DMS 273 treated with DMSO at 0.1 percent for 48 hours (cell line): ENCODE measurements at regions not wholly inside any gene's neighbourhood (a gene's known extent, or its start where the extent isn't known, plus 50 kb on each side); places are given as distances from the start of the nearest gene placed in this dataset.
"Not testable (repeated sequence)": the region's sequence is repeated elsewhere in the genome, so short reads cannot be mapped to it uniquely, and the experiment has no call there.

ENCODE experiments used
- DNase-seq: peaks from one replicate; lab custom pipeline; 2025; lab: John Stamatoyannopoulos, UW

DNA sequence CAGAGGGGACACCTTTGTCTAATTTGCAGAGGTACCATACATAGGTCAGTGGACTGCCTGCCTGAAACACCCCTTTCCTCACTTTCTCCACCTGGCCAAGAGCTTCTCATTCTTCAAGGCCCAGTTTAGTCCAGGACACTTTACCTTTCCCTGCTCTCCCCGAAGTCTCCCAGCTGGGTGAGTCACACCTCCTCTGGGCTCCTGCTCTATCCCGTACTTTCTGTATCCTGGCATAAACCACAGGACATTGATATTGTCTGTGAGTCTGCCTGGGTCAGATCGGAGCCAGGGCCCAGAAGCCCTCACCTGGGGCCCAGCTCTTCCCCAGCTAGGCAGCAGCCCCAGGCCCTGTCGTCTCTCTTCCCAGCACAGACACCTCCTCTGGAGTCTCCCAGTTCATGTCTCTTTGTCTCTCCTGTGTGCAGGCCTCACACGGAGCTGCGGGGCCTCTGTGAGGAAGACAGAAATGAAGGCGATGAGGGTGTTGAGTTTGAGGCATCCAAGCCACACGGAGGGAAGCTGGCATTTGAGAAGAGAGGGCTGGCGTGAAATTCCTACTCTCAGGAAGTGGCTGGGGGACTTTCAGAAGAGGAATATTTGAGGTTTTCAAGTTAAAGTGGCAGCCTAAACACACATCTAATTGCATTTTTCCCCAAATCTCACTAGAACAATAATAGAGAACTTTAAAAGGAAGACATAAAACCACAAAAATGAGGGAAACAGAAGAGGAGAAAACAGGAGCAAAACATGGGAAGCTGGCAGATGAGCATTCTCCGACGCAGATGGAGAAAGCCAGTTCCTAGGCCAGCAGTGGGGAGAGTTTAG lies 79.6 kb upstream of the LAPTM4A start:
- DNase-seq: no peak

DNA sequence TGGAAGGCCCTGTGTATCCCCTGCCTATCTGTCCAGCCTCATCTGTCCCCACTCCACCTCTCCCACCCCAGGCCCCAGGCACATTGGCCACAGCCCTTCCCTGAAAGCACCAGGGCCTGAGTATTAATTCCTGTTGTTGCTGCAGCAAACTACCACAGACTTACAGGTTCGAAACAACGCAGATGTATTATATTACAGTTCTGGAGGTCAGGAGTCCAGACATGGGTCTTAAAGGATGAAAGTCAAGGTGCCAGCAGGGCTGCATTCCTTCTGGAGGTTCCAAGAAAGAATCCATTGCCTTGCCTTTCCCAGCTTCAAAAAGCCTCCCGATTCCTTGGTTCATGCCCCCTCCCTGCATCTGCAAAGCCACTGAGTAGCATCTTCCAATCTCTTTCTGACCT lies 78.7 kb upstream of the LAPTM4A start:
- DNase-seq: no peak

DNA sequence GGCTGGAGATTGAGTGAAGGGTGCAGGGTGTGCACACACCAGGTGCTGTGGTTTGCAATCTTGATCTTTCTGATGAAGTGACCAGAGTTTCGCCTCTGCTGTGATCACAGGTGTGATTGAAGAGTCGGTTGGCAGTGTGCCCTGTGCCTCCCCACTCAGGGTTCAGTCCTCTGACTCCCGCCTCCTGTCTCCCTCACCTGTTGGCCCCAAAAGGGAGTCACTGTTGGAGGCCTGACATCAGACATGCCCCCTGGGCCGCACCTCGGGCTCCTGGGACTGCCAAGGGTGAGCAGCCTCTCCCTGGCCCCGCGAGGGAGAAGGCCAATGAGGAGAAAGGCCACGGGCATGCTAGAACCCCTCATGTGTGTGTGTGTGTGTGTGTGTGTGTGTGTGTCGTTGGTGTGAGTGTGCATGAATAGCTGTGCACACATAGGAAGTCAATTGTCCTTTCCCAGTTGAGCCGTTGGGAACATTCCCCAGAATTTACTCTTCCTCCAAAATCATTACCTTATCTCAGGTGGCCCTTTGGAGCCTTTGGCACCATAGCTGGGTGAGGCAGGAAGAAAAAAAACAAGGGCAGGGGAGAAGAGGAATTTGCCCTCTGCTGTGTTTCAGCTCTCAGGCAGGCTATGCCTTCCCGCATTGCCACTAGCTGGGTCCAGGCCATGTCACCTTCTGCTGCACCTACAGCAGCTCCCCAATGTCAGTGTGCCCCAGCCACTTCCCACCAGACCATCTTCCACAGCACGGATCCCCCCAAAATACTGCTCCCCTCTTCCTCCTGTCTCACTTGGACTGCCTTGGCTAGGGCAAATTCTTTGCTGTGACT lies 78.1 kb upstream of the LAPTM4A start:
- DNase-seq: no peak

DNA sequence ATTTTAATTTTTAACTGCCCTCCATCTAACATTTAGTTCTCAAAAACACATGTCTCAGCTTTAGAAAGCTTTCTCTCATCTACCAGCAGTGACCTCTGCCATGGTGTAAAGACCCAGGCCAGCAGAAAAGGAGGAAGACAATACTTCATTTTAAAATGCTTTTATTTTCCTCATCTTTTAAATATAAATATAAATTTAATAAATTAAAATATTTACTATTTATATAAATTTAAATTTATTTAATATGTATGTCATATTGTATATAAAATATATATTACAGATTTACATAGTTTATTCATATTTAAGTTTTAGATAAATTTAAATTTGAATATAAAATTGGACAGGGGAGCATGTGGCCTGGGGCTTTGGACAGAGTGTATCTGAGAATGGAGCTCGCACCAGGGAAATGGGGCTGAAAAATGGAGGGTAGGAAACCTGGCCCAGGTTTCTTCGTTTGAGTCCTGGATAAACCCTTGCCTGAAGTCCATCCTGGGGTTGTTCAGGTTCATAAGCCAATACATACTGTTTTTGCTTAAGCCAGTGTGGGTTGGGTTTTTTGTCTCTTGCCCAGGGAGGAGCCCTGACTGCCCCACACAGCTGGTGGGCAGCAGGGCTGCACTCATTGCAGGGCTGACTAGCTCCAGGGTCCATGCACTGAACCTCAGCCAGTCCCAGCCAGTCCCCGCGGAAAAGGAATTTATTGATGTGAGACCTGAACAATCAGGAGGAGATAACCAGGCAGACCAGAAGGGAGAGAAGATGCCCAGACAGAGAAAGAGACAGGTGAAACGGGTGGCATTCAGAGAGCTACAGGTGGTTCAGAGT lies 77.3 kb upstream of the LAPTM4A start:
- DNase-seq: no peak

DNA sequence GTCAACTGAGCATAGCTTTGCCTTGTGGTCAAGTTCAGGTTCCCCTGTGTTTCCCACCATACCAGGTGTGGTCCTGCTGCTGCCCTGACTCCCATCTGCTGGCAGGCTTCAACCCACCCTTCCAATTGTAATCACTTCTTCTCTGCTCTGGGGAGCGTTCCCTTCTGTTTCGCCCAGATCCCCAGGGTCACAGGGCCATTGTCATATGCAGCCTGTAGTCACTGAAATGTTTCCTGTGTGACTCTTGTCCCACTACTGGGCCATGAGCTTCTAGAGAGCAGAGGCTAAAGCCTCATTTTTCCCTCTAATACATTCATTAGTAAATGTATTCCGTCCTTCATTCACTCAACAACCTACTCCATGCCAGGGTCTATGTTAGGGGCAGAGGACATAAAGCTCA lies 75.0 kb upstream of the LAPTM4A start:
- DNase-seq: no peak

DNA sequence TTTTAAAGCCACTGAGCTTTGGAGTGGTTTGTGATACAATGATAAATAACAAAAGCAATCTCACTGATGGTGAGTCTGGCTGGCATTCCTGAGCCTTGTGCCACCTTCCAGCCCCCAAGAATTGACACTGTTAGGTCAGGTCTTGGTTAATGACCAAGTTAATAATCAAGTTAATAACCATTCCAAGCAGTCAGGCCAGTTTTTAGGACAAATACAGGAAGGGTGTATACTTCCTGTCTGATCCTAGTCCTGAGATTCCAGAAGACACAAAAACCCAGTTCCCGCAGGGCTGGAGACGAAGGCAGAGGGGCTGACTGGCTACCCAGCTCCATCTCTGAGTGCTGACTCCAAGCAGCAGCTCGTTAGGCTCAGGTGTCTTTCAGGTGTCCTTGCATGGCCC lies 74.6 kb upstream of the LAPTM4A start:
- DNase-seq: no peak

DNA sequence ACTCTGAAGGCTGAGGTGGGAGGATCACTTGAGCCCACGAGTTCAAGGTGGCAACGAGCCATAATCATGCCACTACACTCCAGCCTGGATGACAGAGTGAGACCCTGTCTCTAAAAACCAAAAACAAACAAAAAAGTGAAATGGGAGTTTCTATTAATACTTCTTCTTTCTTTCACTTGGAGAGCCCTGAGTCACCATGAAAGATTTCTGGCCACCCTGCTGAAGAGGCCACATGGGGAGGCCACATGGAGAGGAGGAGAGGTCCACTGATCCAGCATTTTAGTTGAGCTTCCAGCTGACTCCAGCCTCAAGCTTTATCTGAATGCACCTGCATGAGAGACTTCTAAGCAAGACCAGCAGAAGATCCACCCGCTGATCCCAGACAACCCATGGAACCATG lies 74.2 kb upstream of the LAPTM4A start:
- DNase-seq: no peak

DNA sequence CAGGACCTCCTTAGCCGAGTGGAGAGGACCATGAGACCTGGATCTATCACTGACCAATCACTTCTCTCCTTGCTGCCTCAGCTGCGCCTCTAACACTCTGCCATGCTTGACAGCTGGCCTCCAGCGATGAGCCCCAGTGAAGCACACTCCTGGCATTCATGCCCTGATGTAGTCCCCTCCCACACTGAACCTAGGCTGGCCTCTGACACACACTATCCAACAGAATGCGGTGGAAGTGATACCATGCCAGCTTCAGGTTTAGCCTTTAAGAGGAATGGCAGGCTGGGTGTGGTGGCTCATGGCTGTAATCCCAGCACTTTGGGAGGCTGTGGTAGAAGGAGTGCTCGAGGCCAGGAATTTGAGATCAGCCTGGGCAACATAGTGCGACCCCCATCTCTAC lies 73.7 kb upstream of the LAPTM4A start:
- DNase-seq: no peak

DNA sequence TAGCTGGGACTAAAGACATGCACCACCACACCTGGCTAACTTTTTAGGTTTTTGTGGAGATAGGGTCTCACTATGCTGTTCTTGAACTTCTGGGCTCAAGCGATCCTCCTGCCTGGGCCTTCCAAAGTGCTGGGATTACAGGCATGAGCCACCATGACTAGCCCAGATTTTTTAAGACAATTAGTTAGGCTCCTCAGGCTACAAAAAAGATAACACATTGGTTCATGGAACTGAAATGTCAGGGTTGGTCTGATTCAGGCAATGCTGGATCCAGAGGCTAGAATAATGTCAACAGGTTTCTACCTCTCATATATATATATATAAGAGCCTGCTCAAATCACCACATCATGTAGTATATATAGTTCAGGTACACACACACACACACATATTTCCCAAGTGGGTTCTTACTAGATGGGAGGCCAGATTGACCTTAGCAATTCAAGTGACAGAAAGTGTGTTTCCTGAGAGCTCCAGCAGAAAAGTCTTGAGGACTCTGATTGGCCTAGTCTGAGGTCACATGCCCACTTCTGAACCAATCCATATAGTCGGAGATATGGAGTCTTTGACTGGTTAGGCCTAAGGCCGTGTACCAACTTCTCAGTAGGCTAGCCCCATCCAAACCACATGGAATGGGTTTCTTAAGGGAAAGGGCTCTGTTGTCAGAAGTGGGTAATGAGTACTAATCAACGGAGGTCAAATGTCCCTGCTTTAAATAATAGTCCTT lies 72.6 kb upstream of the LAPTM4A start:
- no peak for DNase-seq

DNA sequence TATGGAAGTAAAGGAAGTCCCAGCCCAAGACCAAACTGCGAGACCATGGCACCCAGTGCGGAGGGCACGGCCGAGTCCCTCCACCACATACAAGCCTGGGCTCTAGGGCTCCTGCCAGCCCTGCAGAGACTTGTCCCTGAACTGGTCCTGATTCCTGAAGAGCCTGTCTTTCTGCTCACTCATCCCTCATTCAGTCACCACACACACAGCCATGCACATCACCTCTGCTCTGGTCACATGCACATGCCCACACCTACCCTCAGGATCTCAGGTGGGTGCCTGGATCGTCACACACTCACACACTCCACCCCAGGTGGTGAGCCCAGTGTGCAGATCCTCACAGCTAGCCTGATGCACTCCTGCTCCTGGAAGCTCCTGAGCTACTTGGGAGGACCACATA lies 71.4 kb upstream of the LAPTM4A start:
- DNase-seq: no peak

DNA sequence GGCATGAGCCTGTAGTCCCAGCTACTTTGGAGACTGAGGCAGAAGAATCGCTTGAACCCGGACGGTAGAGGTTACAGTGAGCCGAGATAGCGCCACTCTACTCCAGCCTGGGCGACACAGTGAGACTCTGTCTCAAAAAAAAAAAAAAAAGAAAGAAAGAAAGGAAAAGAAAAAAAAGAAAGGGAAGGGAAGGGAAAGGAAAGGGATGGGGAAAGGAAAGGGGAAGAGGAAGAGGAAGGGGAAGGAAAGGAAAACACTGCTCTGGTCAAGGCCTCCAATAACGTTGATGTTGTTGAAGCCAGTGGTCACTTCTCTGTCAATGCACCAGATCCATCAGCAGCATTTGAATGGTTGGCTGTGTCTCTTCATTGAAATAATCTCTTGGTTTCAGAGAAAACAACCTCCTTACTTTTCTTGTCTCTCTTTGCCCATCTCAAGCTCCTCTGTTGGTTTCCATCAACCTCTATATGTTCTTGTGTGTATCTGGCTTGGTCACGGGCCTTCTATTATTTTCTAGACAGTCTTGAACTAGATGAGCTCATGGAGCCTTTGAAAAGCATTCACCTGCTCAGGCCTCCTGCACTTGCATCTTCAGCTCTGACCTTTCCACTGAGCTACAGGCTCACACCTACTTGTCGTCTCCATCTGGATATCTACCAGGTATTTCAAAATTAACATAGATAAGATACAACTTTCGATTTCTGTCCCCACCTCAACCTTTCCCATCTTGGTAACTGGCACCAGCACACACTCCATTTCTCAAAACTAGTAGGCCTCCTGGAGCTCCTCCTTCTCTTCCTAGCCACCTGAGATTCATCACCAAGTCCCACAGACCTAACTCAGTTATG lies 69.4 kb upstream of the LAPTM4A start:
- DNase-seq: no peak

DNA sequence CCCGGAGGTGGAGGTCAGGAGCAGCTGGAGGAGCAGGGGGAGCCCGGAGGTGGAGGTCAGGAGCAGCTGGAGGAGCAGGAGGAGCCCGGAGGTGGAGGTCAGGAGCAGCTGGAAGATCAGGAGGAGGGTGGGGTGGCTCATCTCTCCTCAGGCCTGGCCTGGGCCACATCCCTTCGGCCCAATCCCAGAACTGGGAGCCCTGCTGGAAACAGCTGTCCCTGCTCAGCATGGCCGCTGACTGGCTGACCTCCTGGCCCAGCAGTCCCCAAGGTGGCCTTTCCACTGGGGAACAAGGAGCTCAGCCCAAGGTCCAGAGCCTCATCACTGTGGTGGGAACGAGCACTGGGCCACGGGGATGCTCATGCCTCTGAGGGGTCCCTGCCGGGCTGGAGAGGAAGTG lies 66.6 kb upstream of the LAPTM4A start:
- no peak for DNase-seq

DNA sequence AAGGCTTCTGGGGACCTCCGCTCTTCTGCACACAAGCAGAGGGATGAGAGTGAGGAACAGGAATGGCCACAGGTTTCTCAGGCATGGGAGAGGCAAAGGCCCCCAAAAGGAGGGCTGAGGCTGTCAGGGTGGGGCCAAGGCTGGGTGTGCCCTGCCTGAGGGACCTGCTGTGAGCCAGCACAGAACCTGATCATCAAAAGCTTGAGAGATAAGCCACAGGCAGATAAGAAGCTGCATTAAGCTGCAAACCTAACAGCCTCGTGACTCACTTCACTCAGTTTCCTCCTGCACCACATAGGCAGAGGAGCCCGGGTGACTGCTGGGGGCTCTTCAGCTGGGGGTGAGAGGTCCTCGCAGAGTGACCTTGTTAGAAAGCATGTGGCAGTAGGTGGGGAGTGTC lies 64.5 kb upstream of the LAPTM4A start:
- DNase-seq: no peak

DNA sequence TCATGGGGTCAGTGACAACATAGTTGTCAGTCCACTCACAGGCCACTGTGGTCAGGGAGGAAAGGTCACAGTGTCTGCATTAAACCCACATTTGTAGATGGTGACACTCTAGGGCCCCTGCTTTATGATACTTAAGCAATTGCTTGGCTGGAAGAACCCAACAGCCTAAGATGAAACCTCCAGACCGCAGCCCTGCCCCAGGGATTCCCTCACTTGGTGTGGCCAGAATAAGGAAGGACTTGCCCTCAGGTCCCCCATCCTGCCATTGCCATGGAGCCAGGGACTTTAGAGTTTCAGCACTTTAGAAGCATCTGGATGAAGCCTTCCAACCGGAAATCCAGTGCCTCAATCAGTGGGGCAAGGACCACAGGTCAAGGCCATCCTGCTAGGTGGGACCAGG lies 63.9 kb upstream of the LAPTM4A start:
- no peak for DNase-seq

DNA sequence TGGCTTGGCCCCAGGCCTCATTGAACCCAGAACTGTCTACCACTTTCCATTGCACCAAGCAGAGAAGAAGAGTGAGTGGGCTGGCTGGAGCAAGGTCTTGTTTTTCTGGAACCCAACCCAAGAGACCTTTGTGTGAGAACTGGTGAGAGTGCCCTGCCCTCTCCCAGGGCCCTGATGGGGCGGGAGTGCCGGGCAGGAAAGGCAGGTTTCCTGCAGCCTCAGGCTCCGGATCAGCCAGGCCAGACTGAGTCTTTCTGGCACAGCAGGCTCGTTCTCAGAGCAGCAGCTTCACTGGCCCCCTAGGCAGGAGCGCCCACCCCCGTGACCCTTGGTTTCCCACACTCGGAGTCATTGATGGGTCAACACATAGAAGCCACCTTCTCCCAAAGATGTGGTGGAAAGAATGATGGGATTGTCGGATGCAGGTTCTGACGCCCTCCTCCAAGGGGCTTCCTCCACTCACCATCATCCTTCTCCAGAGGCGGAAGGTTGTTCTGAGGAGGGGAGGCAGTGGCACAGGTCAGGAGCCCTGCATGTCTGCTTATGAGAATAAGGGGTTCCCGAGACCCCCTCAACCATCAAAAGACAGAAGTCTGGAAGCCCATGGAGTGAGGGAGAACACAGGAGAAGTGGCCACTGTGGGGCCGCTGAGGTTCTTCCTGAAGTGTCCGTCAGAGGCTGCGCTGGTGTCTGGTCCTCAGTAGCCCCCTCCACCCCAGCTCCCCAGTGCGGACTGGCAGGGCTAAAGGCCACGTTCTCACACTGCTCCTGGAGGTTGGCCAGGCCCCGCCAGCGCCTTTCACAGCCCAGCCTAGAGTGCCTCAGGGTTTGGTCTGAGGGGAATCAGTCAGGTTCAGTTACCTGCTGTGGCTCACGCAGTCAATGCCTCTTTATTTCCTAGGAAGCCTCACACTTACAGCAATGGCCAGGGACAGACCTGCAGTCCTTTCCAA lies 62.8 kb upstream of the LAPTM4A start:
- DNase-seq: no peak

DNA sequence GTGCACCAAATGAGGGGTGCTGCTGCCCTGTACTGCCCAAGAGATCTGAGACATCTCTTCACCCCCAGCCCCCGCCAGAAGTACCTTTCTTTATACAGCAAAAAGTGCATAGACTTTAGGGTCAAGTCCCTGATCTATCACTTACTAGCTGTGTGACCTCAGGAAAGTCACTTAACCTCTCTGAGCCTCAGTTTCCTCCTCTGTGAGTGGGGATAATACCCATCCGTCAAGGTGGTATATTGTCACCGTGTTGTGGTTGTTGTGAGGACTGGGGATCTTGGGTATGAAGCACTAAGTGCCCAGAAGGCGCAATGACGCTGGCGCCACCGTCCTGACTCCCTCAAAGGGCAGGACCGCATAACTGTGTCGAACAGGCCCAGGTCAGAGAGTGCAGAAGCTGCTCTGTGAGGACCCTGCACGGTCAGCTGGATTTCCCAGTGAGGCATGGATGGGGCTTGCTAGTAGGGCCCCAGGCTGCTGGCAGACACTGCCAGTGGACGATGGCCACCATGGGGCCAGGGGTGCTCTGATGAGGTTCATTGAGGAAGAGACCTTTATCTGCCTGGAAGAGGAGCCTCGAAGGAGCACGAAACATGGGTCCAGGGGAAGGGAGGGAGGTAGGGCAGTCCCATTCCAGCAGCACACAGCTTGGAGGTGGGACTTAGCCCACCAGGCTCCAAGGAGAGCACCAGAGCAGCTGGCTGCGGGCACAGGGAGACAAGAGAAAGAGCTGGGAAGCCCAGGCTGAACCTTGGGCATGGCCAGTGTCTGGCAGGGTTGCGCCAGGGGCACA lies 61.8 kb upstream of the LAPTM4A start:
- DNase-seq: no peak

DNA sequence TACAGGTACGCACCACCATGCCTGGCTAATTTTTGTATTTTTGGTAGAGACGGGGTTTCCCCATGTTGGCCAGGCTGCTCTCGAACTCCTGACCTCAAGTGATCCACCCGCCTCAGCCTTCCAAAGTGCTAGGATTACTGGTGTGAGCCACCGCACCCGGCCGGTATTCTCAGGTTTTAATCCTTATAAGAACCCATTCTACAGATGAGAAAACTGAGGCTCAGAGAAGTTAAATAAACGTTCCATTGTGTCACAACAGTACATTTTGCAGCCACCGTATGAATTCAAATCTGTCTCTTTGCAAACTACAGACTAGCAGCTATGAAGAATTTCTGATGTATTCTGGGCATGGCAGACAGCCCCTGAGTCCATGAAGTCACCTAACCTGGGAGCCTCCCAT lies 60.9 kb upstream of the LAPTM4A start:
- DNase-seq: not testable (repeated sequence)

DNA sequence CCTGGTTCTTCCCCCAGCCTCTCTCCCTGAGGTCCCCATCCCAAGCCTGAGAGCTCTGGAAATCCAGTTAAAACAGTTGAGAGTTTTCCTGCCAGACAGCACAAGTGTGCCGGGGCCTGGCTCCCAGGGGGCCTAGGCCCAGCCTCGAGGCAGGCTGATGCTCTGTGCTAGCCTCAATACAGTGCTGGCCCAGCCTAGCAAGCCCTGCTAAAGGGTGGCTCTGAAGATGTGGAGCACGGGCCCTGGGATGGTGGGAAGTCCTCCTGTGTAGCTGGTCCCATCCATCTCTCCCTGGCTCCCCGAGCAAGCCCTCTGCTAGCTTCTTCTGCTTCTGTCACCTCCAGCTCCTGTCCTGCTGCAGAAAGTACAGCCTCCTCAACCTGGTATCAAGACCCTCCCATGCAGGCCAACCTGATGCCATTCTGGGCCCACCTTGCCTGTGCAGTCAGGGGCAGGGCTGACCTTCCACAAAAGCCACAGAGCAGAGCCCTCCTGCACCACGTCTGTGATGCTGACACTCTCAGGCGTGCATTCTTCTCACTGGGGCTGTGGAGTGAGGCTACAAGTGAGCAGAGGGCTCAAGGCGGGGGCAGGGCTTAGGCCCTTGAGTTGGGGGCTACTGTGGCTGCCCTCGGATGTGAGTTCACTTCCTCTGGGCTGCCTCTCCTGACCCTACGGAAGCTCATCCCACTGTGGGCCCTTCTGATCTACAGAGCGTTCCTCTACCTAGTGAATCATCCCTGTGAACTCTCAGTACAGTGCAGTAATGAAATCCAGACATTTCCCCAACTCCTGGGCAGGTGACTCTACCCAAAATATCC lies 60.1 kb upstream of the LAPTM4A start:
- no peak for DNase-seq
